Fibroblast of the aortic adventitia (primary cell): ENCODE measurements at regions not wholly inside any gene's neighbourhood (a gene's known extent, or its start where the extent isn't known, plus 50 kb on each side); places are given as distances from the start of the nearest gene placed in this dataset.
"Not testable (repeated sequence)": the region's sequence is repeated elsewhere in the genome, so short reads cannot be mapped to it uniquely, and the experiment has no call there.

ENCODE experiments used
- DNase-seq: peaks from one replicate; pipeline ENCODE4 v3.0.0-alpha.2; 2010; ENCODE audit warnings: low read depth
- H3K4me3 ChIP-seq: 2 replicates; pipeline ENCODE4 v1.5.1; 2011; ENCODE audit warnings: low read depth, mild to moderate bottlenecking, control low read depth, low read length, moderate library complexity
- CTCF ChIP-seq: IDR thresholded peaks from 2 replicates; pipeline ENCODE4 v1.5.1; 2011; ENCODE audit warnings: mild to moderate bottlenecking, low read length, control low read depth, inconsistent platforms; ENCODE audit not compliant: insufficient read depth

DNA sequence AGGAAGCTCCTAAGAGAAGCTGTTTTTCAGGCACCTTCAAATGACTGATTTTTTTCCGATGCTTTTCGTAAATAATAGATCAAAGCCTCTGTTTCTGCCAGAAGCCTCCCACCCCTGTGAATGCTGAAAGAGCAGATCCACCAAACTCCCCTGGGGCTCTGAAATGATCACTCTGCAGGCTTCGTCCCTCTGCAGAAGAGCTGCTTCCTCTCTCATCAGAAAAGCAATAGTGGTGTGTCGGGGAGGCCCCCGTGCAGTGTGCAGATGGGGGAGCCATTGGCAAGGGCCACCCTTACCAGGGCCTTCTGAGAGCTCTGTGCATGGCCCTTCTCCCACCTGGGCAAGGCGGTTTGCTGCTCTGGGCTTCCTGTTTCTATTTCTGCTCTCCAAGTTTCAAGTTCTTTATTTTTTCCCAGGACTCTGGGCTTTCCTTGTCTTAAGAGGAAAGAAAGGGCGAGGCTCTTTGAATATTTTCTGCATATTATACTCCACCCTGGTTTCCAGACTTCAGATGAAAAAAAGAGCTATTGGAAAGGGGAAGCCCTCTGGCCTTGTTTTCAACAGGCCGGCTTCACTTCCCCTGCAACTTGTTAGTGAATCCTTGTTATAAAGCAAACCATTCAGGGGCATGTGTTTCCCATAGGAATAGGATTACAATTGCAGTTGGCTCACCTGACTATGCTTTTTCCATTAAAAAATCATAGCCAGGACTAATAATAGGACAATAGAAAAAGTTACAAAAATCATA, 155.2 kb downstream of the TTLL2 start:
- no peak for TF ChIP-seq CTCF
- no peak for DNase-seq
- no peak overlapping the region for H3K4me3 ChIP-seq

DNA sequence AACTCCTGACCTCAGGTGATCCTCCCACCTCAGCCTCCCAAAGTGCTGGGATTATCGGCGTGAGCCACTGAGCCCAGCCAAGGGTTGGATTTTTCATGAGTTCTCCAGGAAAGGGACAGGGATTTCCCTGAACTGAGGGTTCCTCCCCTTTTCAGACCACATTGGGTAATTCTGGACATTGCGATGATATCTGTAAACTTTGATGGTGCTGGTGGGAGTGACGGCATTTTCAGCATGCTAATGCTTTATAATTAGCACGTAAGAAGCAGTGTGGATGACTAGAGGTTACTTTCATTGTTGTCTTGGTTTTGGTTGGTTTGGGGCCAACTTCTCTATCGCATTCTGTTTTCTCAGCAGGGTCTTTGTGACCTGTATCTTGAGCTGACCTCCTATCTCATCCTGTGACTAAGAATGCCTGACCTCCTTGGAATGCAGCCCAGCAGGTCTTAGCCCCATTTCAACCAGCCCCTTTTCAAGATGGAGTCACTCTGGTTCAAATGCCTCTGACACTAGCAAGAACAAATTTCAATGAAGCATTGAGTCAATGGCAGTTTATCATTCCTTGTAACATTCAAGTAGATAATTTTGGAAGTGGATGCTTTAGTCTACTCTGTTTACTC, 156.5 kb downstream of the TTLL2 start:
- TF ChIP-seq CTCF, result no peak
- no peak overlapping the region for H3K4me3 ChIP-seq
- DNase-seq, result no peak

GRCh38 chr6:167482801-167483200, 157.9 kb downstream of the TTLL2 start:
- not testable (repeated sequence) for DNase-seq, H3K4me3 ChIP-seq

- no peak overlapping the region for H3K4me3 ChIP-seq
- TF ChIP-seq CTCF, result no peak
- DNase-seq, result peak; percentile 3
Measured at GRCh38 chr6:167485186-167485978, 160.5 kb downstream of the TTLL2 start.

- DNase-seq, result no peak
- TF ChIP-seq CTCF, result no peak
- H3K4me3 ChIP-seq, result no peak overlapping the region
Measured at GRCh38 chr6:167487749-167488664, 163.1 kb downstream of the TTLL2 start.

DNA sequence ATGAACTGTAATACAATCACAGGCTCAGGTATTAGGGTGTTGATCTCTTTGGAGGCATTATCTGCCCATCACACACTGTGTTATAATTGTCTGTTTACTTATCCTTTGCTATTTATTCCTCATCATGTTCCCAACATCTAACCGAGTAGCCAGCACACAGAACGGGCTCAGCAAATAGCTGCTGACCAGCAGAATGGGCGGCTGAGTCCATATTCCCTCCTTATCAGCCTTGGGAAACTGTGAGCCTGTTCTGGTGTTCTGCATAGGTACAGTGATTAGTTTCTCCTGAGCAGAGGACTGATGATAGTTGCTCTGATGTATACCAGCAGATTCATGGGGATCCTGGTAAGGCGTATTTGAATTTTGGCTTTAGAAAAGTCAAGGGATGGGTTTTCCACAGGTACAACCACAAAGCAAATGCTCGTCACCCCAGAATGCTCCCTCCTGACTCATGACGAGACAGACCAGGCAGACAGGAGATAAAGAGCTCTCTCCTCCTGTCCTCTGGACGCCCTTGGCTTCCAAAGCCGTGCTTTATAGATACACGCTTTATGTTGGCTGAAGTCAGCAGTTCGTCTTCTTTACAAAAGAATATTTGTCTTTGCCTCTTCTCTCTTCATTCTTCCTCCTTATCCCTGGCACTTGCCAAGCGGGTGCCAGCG, 166.7 kb downstream of the TTLL2 start:
- no peak for TF ChIP-seq CTCF
- DNase-seq, result no peak
- no peak overlapping the region for H3K4me3 ChIP-seq
